HEK293 (cell line): ENCODE measurements at regions not wholly inside any gene's neighbourhood (a gene's known extent, or its start where the extent isn't known, plus 50 kb on each side); places are given as distances from the start of the nearest gene placed in this dataset.

Experiments used
- CTCF ChIA-PET: fragments of 350-600 bp; formaldehyde crosslinking; extraction: SDS; loops from one replicate; lab custom pipeline; 2021; ENCODE audit warnings: antibody characterized with exemption; lab: Yijun Ruan, JAX
- POLR2A ChIA-PET: fragments of 300-600 bp; formaldehyde crosslinking; extraction: SDS; loops from one replicate; lab custom pipeline; 2020; ENCODE audit warnings: antibody characterized with exemption, inconsistent platforms; lab: Yijun Ruan, JAX
- H3K27ac ChIP-seq: fragments of 200-500 bp; sonication (Bioruptor generic); 2 replicates; pipeline ENCODE4 v1.5.1; 2014; ENCODE audit warnings: low read depth, low read length, control low read depth, inconsistent platforms; ENCODE audit errors: extremely low read depth
- H3K36me3 ChIP-seq, 2 experiments: fragments of 200-500 bp in 1 of 2; sonication (Bioruptor generic) in 1 of 2; 1 replicate in 1 of 2; 2 replicates in 1 of 2; pipeline ENCODE4 v1.5.1; 2014 to 2017; ENCODE audit warnings: inconsistent platforms in 2 of 2, low read length in 2 of 2; ENCODE audit not compliant: control insufficient read depth in 2 of 2, insufficient read depth in 1 of 2
- H3K4me1 ChIP-seq: fragments of 200-500 bp; sonication (Bioruptor generic); 2 replicates; pipeline ENCODE4 v1.5.1; 2014; ENCODE audit warnings: mild to moderate bottlenecking, low read length, inconsistent platforms; ENCODE audit not compliant: control insufficient read depth, insufficient read depth
- H3K4me3 ChIP-seq: 2 replicates; pipeline ENCODE4 v1.5.1; 2011; ENCODE audit warnings: low read depth, mild to moderate bottlenecking, control low read depth, low read length, moderate library complexity
- H3K9me3 ChIP-seq: fragments of 200-500 bp; sonication (Bioruptor generic); 2 replicates; pipeline ENCODE4 v1.5.1; 2014; ENCODE audit warnings: low read depth, low read length, inconsistent platforms; ENCODE audit not compliant: control insufficient read depth, insufficient read depth
- FEZF1 ChIP-seq: fragments of 450-650 bp; formaldehyde crosslinking; IDR thresholded peaks from 2 replicates; pipeline ENCODE4 v1.5.1; 2016; ENCODE audit warnings: missing biosample characterization, missing genetic modification characterization
- KLF16 ChIP-seq: fragments of 450-650 bp; formaldehyde crosslinking; IDR thresholded peaks from 2 replicates; pipeline ENCODE4 v1.5.1; 2017; ENCODE audit warnings: missing biosample characterization, missing genetic modification characterization
- PRDM1 ChIP-seq: fragments of 450-650 bp; formaldehyde crosslinking; IDR thresholded peaks from 2 replicates; pipeline ENCODE4; 2016; ENCODE audit warnings: missing biosample characterization, missing genetic modification characterization
- TCF7L2 ChIP-seq: IDR thresholded peaks from 2 replicates; pipeline ENCODE4 v1.6.1; 2011; ENCODE audit warnings: low read depth, mild to moderate bottlenecking, inconsistent platforms, low read length, moderate library complexity, borderline replicate concordance
- ZFHX2 ChIP-seq: fragments of 450-650 bp; formaldehyde crosslinking; conservative IDR thresholded peaks from 2 replicates; pipeline ENCODE4 v1.5.1; 2016; ENCODE audit warnings: missing biosample characterization, missing genetic modification characterization
- ZFP37 ChIP-seq: fragments of 450-650 bp; formaldehyde crosslinking; IDR thresholded peaks from 2 replicates; pipeline ENCODE4 v1.5.1; 2016; ENCODE audit warnings: missing biosample characterization, missing genetic modification characterization
- ZNF133 ChIP-seq: fragments of 450-650 bp; formaldehyde crosslinking; IDR thresholded peaks from 2 replicates; pipeline ENCODE4 v1.5.1; 2016; ENCODE audit warnings: missing biosample characterization, missing genetic modification characterization
- ZNF157 ChIP-seq: fragments of 450-650 bp; formaldehyde crosslinking; IDR thresholded peaks from 2 replicates; pipeline ENCODE4 v1.5.1; 2016; ENCODE audit warnings: missing biosample characterization, missing genetic modification characterization
- ZNF202 ChIP-seq: fragments of 450-650 bp; formaldehyde crosslinking; IDR thresholded peaks from 2 replicates; pipeline ENCODE4 v1.5.1; 2016; ENCODE audit warnings: missing biosample characterization, missing genetic modification characterization, borderline replicate concordance
- ZNF341 ChIP-seq: fragments of 450-650 bp; formaldehyde crosslinking; IDR thresholded peaks from 2 replicates; pipeline ENCODE4; 2016; ENCODE audit warnings: low read depth, missing biosample characterization, missing genetic modification characterization
- ZNF433 ChIP-seq: fragments of 450-650 bp; formaldehyde crosslinking; IDR thresholded peaks from 2 replicates; pipeline ENCODE4 v1.5.1; 2016; ENCODE audit warnings: missing biosample characterization, missing genetic modification characterization, low read depth
- ZNF530 ChIP-seq: fragments of 450-650 bp; formaldehyde crosslinking; IDR thresholded peaks from 2 replicates; pipeline ENCODE4 v1.5.1; 2016; ENCODE audit warnings: low read depth, missing biosample characterization, missing genetic modification characterization
- ZNF555 ChIP-seq: fragments of 450-650 bp; formaldehyde crosslinking; conservative IDR thresholded peaks from 2 replicates; pipeline ENCODE4 v1.5.1; 2017; ENCODE audit warnings: missing biosample characterization, mild to moderate bottlenecking, missing genetic modification characterization, inconsistent platforms
- ZNF600 ChIP-seq: fragments of 450-650 bp; formaldehyde crosslinking; IDR thresholded peaks from 2 replicates; pipeline ENCODE4 v1.5.1; 2016; ENCODE audit warnings: missing biosample characterization, missing genetic modification characterization
- ZNF830 ChIP-seq: fragments of 450-650 bp; IDR thresholded peaks from 2 replicates; pipeline ENCODE4 v1.5.0; 2018; ENCODE audit warnings: missing biosample characterization, missing genetic modification characterization, low read depth, mild to moderate bottlenecking, moderate library complexity
- TF ChIP-seq, protein P1 (sequence below): fragments of 450-650 bp; formaldehyde crosslinking; conservative IDR thresholded peaks from 2 replicates; pipeline ENCODE4 v1.5.1; 2016; ENCODE audit warnings: low read depth, missing biosample characterization, missing genetic modification characterization
- TF ChIP-seq, protein P2 (sequence below): fragments of 450-650 bp; formaldehyde crosslinking; IDR thresholded peaks from 2 replicates; pipeline ENCODE4 v1.5.1; 2016; ENCODE audit warnings: missing biosample characterization, missing genetic modification characterization
- TF ChIP-seq, protein P3 (sequence below): fragments of 450-650 bp; formaldehyde crosslinking; IDR thresholded peaks from 2 replicates; pipeline ENCODE4 v1.5.1; 2016; ENCODE audit warnings: missing biosample characterization, missing genetic modification characterization

DNA sequence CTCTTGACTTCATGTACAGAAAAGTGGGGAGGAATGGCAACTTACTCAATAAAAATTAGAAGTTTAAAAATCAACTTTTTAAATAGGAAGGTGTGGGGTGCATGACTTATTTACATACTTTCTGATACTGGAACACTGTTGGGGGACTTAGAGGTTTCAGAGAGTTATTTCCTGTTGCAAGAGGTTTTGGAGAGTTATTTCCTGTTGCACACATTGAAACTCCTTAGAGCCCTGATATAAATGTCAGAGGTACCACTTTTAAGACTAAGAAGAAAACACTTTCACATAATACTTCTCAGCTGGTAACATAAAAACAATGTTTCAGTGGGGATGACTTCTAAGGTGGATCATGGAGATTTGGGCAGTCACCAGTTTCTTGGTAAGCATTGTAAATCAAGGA, 579.9 kb downstream of the MMUT start:
- H3K9me3 ChIP-seq: no peaks in the 10 kb centered on the region
- TF ChIP-seq TCF7L2 (no peak), ZNF433 (tag by site-specific recombination) (no peak), ZFP37 (tag by site-specific recombination) (no peak), ZNF530 (tag by site-specific recombination) (no peak), KLF16 (no peak), PRDM1 (tag by site-specific recombination) (no peak), ZNF555 (tag by site-specific recombination) (no peak), FEZF1 (tag by site-specific recombination) (no peak), ZNF133 (no peak), ZFHX2 (tag by site-specific recombination) (no peak), ZNF157 (tag by site-specific recombination) (no peak), ZNF202 (tag by site-specific recombination) (no peak), ZNF341 (no peak), ZNF600 (tag by site-specific recombination) (no peak), ZNF830 (tag by site-specific recombination) (no peak)
- TF ChIP-seq, protein P1, sequence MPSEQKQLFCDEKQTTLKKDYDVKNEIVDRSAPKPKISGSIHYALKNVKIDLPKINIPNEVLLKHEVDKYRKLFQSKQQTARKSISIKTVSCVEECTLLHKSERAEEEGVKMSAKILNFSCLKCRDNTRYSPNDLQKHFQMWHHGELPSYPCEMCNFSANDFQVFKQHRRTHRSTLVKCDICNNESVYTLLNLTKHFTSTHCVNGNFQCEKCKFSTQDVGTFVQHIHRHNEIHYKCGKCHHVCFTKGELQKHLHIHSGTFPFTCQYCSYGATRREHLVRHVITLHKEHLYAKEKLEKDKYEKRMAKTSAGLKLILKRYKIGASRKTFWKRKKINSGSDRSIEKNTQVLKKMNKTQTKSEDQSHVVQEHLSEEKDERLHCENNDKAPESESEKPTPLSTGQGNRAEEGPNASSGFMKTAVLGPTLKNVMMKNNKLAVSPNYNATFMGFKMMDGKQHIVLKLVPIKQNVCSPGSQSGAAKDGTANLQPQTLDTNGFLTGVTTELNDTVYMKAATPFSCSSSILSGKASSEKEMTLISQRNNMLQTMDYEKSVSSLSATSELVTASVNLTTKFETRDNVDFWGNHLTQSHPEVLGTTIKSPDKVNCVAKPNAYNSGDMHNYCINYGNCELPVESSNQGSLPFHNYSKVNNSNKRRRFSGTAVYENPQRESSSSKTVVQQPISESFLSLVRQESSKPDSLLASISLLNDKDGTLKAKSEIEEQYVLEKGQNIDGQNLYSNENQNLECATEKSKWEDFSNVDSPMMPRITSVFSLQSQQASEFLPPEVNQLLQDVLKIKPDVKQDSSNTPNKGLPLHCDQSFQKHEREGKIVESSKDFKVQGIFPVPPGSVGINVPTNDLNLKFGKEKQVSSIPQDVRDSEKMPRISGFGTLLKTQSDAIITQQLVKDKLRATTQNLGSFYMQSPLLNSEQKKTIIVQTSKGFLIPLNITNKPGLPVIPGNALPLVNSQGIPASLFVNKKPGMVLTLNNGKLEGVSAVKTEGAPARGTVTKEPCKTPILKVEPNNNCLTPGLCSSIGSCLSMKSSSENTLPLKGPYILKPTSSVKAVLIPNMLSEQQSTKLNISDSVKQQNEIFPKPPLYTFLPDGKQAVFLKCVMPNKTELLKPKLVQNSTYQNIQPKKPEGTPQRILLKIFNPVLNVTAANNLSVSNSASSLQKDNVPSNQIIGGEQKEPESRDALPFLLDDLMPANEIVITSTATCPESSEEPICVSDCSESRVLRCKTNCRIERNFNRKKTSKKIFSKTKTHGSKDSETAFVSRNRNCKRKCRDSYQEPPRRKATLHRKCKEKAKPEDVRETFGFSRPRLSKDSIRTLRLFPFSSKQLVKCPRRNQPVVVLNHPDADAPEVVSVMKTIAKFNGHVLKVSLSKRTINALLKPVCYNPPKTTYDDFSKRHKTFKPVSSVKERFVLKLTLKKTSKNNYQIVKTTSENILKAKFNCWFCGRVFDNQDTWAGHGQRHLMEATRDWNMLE (tag by site-specific recombination): no peak
- TF ChIP-seq, protein P2, sequence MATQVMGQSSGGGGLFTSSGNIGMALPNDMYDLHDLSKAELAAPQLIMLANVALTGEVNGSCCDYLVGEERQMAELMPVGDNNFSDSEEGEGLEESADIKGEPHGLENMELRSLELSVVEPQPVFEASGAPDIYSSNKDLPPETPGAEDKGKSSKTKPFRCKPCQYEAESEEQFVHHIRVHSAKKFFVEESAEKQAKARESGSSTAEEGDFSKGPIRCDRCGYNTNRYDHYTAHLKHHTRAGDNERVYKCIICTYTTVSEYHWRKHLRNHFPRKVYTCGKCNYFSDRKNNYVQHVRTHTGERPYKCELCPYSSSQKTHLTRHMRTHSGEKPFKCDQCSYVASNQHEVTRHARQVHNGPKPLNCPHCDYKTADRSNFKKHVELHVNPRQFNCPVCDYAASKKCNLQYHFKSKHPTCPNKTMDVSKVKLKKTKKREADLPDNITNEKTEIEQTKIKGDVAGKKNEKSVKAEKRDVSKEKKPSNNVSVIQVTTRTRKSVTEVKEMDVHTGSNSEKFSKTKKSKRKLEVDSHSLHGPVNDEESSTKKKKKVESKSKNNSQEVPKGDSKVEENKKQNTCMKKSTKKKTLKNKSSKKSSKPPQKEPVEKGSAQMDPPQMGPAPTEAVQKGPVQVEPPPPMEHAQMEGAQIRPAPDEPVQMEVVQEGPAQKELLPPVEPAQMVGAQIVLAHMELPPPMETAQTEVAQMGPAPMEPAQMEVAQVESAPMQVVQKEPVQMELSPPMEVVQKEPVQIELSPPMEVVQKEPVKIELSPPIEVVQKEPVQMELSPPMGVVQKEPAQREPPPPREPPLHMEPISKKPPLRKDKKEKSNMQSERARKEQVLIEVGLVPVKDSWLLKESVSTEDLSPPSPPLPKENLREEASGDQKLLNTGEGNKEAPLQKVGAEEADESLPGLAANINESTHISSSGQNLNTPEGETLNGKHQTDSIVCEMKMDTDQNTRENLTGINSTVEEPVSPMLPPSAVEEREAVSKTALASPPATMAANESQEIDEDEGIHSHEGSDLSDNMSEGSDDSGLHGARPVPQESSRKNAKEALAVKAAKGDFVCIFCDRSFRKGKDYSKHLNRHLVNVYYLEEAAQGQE (tag by site-specific recombination): no peak
- TF ChIP-seq, protein P3, sequence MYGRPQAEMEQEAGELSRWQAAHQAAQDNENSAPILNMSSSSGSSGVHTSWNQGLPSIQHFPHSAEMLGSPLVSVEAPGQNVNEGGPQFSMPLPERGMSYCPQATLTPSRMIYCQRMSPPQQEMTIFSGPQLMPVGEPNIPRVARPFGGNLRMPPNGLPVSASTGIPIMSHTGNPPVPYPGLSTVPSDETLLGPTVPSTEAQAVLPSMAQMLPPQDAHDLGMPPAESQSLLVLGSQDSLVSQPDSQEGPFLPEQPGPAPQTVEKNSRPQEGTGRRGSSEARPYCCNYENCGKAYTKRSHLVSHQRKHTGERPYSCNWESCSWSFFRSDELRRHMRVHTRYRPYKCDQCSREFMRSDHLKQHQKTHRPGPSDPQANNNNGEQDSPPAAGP (tag by site-specific recombination): no peak
- no peaks in the 10 kb centered on the region for H3K4me1 ChIP-seq
- ChIA-PET POLR2A (no interaction called here), CTCF (no interaction called here)
- no peaks in the 10 kb centered on the region for H3K36me3 ChIP-seq
- H3K4me3 ChIP-seq: no peak overlapping the region
- H3K27ac ChIP-seq: no peak overlapping the region
